ENCODE measurements at regions not wholly inside any gene's neighbourhood (a gene's known extent, or its start where the extent isn't known, plus 50 kb on each side); places are given as distances from the start of the nearest gene placed in this dataset.

DNA sequence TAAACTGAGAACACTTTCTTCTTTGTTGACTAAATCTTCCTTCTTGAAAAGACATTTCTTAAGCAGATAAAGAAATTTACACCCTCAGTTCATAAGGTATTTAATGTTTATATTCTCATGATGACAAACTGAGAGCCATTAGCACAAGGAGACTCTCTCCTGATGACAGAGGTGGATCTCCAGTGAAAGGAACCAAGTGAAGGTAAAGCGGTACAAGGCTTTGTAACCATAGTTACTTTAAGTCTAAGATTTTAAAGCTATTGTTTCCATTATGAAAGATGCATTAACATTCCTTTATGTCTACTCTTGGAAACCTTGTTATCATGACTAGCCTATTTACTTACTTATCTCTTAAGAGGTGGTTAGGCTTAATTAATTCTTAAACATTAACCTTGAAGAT lies 737.1 kb downstream of the MECOM start:
- DNase-seq (ENCODE audit: low read depth in 1 of 2, low spot score in 1 of 2) = no peak
- no peak for TF ChIP-seq JUND (IDR thresholded peaks at IDR 0.05; ENCODE audit: low read depth)
- in situ Hi-C loops (cut with HindIII; ENCODE audit: low pct_unique_long_range_greater_than_20kb, low sequenced_read_pairs) = no loop called here

DNA sequence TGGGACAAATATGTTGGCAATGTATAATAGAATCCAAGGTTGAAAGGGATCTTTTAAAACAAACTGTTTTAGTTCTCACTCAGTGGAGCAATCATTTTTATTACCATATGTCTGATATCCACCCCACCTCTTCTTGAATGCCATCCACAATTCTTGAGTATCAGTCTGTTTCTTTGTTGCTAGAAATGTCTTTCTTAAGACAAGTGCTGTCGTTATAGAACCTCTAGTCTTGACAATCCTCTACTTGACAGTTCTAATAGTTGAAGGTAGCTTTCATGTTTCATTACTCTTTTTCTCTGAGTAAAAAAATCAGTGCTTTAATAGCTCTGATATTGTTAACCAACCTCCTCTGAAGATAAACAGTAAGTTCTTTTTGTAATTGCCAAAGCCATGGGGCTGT lies 737.9 kb downstream of the MECOM start:
- in situ Hi-C loops (cut with HindIII; ENCODE audit: low pct_unique_long_range_greater_than_20kb, low sequenced_read_pairs) = no loop called here
- TF ChIP-seq JUND (IDR thresholded peaks at IDR 0.05; ENCODE audit: low read depth) = no peak
- no peak for DNase-seq (ENCODE audit: low read depth in 1 of 2, low spot score in 1 of 2)

DNA sequence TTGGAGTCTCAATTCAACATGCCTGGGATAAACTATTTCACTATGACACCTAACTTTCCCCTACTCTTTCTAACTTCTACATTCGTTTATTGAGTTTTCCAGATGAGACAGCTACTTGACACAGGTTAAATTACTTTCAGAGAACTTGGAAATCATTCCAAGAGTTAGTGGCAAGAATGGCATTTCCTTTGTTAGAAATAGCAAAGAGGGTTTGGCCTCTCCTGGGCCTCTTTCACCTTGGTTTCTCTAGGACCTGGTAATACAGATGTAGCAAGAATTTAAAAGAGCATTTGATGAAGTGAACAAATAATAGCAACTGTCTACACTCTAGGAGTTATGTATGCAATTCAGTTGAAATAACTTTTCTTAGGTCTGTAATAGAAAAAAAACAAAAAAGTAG lies 748.9 kb downstream of the MECOM start:
- TF ChIP-seq JUND (IDR thresholded peaks at IDR 0.05; ENCODE audit: low read depth) = no peak

DNA sequence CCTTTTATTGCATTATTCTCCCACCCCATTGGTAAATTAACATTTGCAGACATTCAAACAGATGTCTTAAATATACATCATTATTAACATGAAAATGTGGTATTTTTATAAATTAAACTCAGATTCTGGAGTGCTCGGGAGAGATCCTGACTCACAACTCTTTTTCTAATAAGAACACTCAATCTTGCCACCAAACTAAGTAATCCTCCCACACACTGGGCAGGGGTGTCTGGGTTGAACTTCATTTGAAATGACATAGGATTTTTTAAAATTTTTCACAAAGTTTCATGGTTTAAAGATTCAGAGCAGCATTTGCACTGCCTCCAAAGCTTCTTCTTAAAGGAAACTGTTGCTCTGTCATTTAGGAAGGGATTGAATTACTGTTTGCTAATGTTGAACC lies 754.3 kb downstream of the MECOM start:
- no peak for TF ChIP-seq JUND (IDR thresholded peaks at IDR 0.05; ENCODE audit: low read depth)
- no peak for DNase-seq (ENCODE audit: low read depth in 1 of 2, low spot score in 1 of 2)
- in situ Hi-C loops (cut with HindIII; ENCODE audit: low pct_unique_long_range_greater_than_20kb, low sequenced_read_pairs) = no loop called here

More for the DNA sequence above, 748.9 kb downstream of the MECOM start:
- DNase-seq (ENCODE audit: low read depth in 1 of 2, low spot score in 1 of 2) = no peak
- in situ Hi-C loops (cut with HindIII; ENCODE audit: low pct_unique_long_range_greater_than_20kb, low sequenced_read_pairs) = no loop called here

DNA sequence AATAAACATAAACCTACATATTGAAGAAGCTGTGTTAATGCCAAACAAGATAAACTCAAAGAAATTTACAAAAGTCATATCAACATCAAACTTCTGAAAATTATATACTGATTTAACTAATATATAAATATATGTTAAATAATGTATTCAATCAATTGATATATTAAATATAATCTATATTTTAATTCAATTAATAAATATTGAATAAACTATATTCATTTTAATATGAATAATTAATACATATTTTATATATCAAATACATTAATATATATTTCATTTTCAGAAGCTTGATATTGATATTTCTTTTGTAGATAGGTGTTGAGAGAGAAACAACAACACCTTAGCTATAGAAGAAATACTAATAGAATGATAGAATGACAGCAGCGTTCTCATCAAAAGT lies 768.1 kb downstream of the MECOM start:
- no peak for TF ChIP-seq JUND (IDR thresholded peaks at IDR 0.05; ENCODE audit: low read depth)
- in situ Hi-C loops (cut with HindIII; ENCODE audit: low pct_unique_long_range_greater_than_20kb, low sequenced_read_pairs) = no loop called here
- no peak for DNase-seq (ENCODE audit: low read depth in 1 of 2, low spot score in 1 of 2)

DNA sequence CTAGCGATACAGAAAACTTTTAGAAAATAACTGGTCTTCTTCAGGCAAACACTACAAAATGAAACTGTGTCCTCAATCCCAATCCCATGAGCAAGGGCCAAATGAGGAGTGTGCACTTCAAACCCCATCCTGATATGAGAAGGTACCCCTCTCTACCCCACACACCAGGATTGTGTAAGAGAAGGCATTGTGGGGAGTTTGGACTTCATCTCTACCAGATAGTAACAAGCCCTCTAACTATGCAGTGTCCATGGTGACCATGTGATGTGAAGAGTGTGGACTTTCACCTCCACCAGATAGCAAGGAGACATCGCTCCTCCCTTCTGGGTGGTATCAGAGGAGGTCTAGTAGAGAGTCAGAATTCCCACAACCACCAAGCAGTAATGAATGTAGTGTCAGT lies 769.3 kb downstream of the MECOM start:
- TF ChIP-seq JUND (IDR thresholded peaks at IDR 0.05; ENCODE audit: low read depth) = no peak
- no peak for DNase-seq (ENCODE audit: low read depth in 1 of 2, low spot score in 1 of 2)
- in situ Hi-C loops (cut with HindIII; ENCODE audit: low pct_unique_long_range_greater_than_20kb, low sequenced_read_pairs) = no loop called here

DNA sequence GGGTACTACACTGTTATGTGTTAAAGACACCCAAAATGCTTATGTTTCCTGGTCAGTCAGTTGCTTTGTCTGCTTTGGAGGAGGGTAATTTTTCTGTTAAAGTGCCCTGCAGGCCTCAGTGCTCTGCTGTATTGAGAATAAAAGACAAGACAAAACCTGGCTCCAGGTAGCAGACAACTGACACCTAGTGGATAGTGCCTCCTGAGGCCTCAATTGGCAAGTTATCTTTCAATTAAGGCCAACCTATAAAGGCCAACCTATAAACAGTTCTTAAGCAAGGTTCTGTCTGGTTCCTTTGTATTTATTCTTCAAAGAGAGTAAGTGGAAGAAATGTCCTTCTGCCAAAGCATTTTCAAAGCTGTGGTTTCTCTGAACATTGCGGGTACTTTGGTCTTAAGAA lies 773.8 kb downstream of the MECOM start:
- in situ Hi-C loops (cut with HindIII; ENCODE audit: low pct_unique_long_range_greater_than_20kb, low sequenced_read_pairs) = no loop called here
- TF ChIP-seq JUND (IDR thresholded peaks at IDR 0.05; ENCODE audit: low read depth) = no peak
- DNase-seq (ENCODE audit: low read depth in 1 of 2, low spot score in 1 of 2) = peak in 1 of 2 experiments; percentile 80

DNA sequence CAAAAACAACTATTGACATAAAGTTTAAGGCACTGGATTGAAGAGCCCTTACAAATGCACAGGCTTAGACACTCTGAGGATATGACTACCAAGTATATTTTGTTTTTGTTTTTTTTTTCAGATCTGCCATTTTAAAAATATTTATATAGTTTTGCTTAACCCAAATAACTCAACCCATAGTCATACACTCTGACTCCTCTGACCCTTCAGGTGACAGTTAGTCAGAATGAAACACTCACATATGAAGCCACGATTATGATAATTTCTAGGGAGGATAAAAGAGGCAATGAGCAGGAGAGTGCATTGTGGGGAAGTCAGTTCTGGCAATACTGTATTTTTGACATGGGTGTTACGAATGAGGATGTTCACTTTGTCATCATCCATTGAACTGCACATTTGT lies 774.7 kb downstream of the MECOM start:
- in situ Hi-C loops (cut with HindIII; ENCODE audit: low pct_unique_long_range_greater_than_20kb, low sequenced_read_pairs) = no loop called here
- DNase-seq (ENCODE audit: low read depth in 1 of 2, low spot score in 1 of 2) = no peak
- TF ChIP-seq JUND (IDR thresholded peaks at IDR 0.05; ENCODE audit: low read depth) = no peak

DNA sequence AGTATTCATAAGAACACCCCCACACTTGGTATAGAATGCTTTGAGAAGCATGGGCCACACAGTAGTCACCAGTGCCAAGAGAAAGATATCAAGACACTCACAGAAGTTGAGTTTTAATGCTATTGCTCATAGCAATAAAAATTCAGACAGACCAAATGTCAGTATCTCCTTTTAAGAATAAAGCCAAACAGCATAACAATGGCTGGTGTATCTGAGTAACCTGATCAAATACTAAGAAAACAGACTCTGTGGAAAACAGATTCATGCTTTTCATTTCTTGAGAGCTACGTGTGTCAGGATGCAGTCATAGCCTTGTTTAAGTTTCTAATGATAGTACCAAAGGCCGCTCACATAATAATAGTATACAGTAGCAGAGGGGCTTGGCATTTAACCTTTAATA lies 778.5 kb downstream of the MECOM start:
- in situ Hi-C loops (cut with HindIII; ENCODE audit: low pct_unique_long_range_greater_than_20kb, low sequenced_read_pairs) = no loop called here
- DNase-seq (ENCODE audit: low read depth in 1 of 2, low spot score in 1 of 2) = no peak
- no peak for TF ChIP-seq JUND (IDR thresholded peaks at IDR 0.05; ENCODE audit: low read depth)

DNA sequence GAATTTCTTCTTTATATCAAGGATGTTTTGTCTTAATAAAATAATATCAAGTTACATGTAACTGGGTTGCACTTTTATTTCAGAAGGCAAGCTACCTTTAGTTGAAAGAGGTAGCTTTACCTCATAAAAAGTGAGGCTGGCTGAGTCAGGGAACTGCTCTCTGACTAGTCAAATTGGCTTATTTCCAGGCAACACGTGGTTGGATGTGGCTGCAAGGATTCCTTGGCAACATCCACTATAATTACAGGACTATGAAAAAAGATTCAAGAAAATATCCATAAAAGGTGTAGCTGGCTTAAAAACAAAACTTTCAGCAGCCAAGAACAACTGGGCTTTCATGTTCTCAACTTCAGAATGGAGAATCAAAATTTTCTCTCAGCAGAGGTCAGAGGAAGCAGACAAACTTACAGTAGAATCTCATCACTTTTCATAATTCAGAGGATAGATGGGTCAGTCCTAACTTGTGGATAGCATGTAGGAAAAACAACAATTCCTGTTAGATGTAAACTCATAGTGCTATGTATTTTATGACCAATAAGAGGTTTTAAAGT lies 779.1 kb downstream of the MECOM start:
- TF ChIP-seq JUND (IDR thresholded peaks at IDR 0.05; ENCODE audit: low read depth) = no peak
- peak; percentile 11 to 60 for DNase-seq (ENCODE audit: low read depth in 1 of 2, low spot score in 1 of 2)
- in situ Hi-C loops (cut with HindIII; ENCODE audit: low pct_unique_long_range_greater_than_20kb, low sequenced_read_pairs) = no loop called here

DNA sequence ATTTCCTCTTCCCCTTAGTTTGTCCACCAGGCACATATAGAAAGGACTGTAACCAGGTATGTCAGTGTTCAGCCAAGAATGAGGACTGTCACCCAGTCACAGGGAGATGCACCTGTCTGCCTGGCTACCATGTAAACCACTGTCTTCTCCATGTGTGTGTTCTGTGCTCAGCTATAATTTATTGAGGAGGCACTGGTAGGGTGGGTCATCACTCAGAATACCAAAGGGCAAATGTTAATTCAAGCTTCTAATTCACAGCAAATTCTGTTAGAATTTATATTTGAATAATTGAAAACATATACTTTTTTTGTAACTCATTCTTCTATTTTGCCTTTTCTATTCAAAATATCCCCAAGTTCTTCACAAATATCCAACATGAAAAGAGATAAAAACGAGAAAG lies 780.4 kb downstream of the MECOM start:
- DNase-seq (ENCODE audit: low read depth in 1 of 2, low spot score in 1 of 2) = no peak
- TF ChIP-seq JUND (IDR thresholded peaks at IDR 0.05; ENCODE audit: low read depth) = no peak
- in situ Hi-C loops (cut with HindIII; ENCODE audit: low pct_unique_long_range_greater_than_20kb, low sequenced_read_pairs) = no loop called here

DNA sequence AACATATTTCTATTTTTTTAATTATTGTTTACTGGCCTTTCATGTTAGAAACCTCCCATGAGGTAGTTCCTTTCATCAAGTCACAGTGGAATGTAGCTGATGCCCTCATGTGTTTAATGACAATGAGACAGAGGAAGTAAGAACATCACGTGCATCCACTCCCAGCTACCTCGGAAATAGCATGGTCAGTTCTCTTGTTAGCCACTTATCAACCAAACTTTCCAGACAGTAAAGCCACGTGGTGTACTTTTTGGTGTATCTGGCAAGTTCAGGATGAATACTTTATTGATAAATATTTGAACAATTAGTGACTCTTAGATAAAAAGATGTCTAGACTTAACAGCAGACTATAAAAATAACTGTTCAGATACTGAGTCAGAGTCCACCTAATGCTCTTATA lies 781.7 kb downstream of the MECOM start:
- TF ChIP-seq JUND (IDR thresholded peaks at IDR 0.05; ENCODE audit: low read depth) = no peak
- in situ Hi-C loops (cut with HindIII; ENCODE audit: low pct_unique_long_range_greater_than_20kb, low sequenced_read_pairs) = no loop called here
- DNase-seq (ENCODE audit: low read depth in 1 of 2, low spot score in 1 of 2) = no peak

DNA sequence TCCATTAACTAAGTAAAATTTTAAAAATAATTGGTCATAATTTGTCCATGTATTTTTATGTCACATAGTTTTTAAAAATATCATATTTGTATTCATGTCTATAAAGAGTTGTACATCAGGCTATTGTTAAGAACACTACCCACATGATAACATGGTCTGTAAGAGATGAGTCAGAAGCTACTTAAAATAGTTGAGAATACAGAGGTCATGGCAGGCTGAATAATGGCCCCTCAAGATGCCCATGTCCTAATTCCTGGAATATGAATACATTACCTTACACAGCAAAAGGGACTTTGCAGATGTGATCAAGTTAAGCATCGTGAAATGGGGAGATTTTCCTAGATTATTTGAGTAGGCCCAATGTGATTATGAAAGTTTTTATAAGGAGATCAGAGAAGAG lies 782.9 kb upstream of the GOLIM4 start:
- DNase-seq (ENCODE audit: low read depth in 1 of 2, low spot score in 1 of 2) = no peak
- TF ChIP-seq JUND (IDR thresholded peaks at IDR 0.05; ENCODE audit: low read depth) = no peak
- in situ Hi-C loops (cut with HindIII; ENCODE audit: low pct_unique_long_range_greater_than_20kb, low sequenced_read_pairs) = no loop called here

DNA sequence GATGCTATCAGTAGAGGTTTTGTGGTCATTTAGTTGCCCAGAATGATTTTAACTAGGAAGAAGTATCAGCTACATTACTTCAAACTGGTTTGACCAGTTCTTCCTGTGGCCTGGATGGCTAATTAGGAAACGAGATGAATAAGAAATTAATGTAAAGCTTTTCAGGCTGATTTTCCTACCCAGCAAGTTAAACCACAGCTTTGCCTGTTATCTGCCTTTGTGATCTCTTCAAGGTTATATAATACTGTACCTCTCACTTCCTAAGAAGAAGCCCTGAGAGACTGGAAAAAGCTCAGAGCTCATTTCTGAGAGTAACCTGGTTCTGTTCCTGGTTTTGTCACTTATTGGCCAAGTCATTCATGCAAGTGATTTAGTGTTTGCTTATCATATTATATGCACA lies 782.2 kb upstream of the GOLIM4 start:
- in situ Hi-C loops (cut with HindIII; ENCODE audit: low pct_unique_long_range_greater_than_20kb, low sequenced_read_pairs) = no loop called here
- DNase-seq (ENCODE audit: low read depth in 1 of 2, low spot score in 1 of 2) = peak in 1 of 2 experiments; percentile 81
- no peak for TF ChIP-seq JUND (IDR thresholded peaks at IDR 0.05; ENCODE audit: low read depth)

Data from T47D (cell line).